ENCODE measurements at regions not wholly inside any gene's neighbourhood (a gene's known extent, or its start where the extent isn't known, plus 50 kb on each side); places are given as distances from the start of the nearest gene placed in this dataset.

DNA sequence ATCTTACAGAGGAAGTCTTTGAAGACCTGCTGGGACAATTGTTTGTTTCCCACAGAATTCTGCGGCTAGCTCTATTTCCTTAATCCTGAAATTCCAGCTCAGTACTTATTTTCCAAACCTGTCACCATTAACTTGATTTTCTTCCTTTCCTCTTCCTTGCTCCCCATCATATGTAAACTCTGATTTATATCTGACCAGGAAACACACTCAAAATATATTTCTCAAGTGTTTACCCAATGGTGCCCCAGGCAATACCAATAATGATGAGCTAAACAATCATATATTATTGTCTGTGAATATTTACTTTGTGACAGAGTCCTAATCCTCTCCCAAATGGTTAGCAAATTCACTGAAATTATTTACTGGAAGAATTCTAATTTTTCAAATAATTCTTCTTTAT, 597.3 kb downstream of the PKHD1 start:
- peak; percentile 83 for DNase-seq

- peak; percentile 55 for DNase-seq
Measured at GRCh38 chr6:51494342-51494741, 593.1 kb downstream of the PKHD1 start.

DNA sequence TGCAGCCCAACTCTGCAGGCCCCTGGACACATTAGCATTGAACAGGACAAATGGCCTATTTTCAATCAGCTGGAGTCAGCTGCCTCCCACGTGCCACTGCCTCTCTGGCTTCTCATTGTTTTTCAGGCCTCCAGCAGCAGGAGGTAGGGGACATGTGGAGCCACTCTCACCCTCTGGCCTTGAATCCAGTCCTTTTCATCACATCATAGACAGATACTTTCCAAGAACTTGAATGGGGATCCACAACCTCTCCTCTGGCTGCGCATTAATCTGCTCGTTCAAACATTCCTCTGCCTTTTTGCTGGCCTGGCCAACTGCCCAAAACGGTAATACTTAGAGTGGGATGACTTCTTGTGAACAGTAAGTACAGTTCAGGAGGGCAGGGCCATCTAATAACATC, 592.3 kb downstream of the PKHD1 start:
- no peak for DNase-seq

GRCh38 chr6:51495610-51496396, 591.6 kb downstream of the PKHD1 start:
- no peak for DNase-seq

DNA sequence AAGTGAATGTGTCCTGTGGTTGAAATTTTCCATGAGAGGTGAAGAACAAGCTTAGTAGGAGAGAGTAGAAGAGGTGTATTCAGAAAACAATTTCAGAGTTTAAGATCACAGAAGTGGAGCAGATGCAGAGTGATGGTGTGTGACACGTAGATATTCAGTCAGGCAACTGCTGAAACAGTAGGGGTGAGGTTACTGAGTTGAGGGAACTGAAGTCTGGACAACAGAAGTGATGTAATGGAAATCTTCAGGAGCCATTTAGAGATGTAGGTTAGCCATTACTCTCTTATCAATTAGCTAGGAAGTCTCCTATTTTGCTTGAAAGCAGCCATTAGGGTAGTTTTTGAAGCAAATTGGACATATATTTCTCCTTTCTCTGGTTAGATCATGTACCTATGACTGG, 584.4 kb downstream of the PKHD1 start:
- DNase-seq = no peak

GRCh38 chr6:51505434-51505833, 582.0 kb downstream of the PKHD1 start:
- DNase-seq = no peak

- no peak for DNase-seq
Measured at GRCh38 chr6:51509597-51509996, 577.8 kb downstream of the PKHD1 start.

DNA sequence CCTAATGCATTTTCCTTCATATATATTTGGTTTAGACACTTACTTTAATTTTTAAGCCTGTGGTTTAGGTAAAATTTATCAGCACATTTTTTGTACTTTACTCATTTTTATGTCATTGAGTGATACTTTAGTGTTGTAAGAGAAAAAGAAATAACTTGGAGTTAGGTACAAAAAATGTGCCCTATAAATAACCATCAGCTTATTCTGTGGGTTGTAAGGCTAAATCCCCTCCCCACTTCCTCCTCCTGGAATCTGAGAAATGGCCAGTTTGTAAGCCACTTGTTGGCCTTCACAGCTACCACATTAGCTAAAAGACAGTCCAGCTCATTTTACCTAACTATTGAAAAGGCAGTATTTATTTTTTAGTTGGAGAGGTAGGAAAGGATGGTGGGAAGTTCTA, 576.3 kb downstream of the PKHD1 start:
- no peak for DNase-seq

- peak; percentile 79 for DNase-seq
Measured at GRCh38 chr6:51513891-51514747, 573.3 kb downstream of the PKHD1 start.

GRCh38 chr6:51514748-51515402, 572.5 kb downstream of the PKHD1 start:
- peak; percentile 53 for DNase-seq

- no peak for DNase-seq
Measured at GRCh38 chr6:51526049-51526448, 561.4 kb downstream of the PKHD1 start.

DNA sequence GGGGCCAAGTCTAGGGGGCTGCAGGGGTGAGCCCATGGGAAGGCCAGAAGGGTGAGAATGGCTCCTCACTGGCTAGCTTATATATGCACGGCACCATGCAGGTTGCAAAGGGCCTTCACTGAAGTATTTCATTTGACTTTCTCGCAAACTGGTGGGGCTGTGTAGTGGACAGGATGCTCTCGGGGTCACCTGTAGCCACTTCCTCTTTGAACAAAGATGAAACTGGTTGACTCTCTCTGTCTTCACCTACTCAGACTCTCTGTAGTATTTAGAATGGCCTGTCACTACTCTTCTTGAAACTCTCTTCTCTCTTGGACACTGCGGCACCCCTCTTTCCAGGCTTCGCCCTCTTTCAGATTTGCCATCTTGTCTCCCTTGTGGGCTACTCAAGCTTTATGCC, 560.5 kb downstream of the PKHD1 start:
- DNase-seq = no peak

GRCh38 chr6:51528556-51528955, 558.9 kb downstream of the PKHD1 start:
- peak; percentile 79 for DNase-seq

DNA sequence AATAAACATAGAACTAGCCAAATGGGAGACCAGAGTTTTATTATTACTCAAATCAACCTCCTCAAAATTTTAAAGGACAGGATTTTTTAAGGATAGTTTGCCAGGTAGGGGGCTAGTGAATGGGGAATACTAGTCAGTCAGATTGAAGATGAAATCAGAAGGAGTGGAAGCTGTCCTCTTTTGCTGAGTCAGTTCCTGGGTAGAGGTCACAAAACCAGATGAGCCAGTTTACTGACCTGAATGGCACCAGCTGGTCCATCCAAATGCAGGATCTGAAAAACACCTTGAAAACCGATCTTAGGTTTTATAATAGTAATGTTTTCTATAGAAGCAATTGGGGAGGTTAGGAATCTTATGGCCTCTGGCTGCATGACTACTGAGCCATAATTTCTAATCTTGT, 558.2 kb downstream of the PKHD1 start:
- DNase-seq = peak; percentile 83

- peak; percentile 51 for DNase-seq
Measured at GRCh38 chr6:51531623-51532022, 555.8 kb downstream of the PKHD1 start.

DNA sequence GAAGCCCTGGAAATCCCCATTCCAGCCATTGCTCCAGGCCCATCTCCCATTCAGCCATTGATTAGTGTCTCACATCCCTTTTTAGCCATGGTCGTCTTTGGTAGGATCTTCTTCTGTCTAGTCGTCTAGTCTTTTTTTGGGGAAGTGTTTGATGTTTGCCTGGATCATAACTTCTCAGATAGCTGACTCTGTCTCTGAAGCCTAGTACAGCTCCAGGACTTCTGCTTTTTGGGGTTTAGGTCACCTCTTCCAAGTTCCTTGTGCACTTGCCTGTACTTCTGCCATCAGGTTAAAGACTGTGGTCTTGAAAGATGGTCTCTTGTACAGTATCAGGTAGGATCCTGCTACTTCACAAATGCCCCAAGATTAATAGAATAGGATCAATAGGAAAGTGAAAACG, 553.5 kb downstream of the PKHD1 start:
- no peak for DNase-seq

DNA sequence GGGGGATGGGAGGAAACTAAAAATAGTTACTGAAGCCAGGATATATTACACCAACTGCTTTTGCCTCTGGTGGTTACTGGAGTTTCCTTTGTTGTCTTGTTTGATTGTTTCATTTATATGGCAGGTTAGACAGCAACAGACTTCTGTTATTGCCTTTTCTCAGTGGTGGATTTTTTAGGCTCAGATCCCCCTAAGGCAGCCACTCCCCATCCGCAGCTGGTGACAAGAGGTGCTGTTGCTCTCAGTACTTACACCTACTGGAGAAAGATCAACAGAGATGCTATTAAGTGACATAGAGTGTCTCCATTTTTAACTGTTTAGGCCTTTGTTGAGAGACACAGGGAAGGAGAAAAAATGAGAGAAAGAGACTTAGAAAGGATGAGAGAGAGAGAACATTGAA, 552.1 kb downstream of the PKHD1 start:
- no peak for DNase-seq

GRCh38 chr6:51536728-51537127, 550.7 kb downstream of the PKHD1 start:
- no peak for DNase-seq

GRCh38 chr6:51541847-51542246, 545.6 kb downstream of the PKHD1 start:
- DNase-seq = peak; percentile 76

DNA sequence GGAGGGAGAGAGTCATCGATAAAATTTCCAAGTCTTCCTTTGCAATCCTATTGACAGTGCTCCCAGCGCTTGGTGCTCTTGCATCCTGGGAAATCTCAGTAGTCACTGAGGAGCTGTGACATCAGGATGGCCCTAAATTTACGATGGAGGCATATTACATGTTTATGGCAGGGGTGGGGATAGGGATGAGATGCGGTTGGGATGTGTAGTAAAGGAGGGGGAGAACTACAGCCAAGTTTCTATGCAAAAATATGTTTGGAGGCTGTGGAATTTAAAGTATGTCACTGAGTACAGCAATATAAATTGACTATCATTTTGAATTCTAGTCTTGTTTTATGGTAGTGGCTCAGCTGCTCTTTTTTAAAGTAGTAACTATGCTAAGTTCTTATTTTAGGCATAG, 544.9 kb downstream of the PKHD1 start:
- no peak for DNase-seq

- DNase-seq = no peak
Measured at GRCh38 chr6:51550243-51550642, 537.2 kb downstream of the PKHD1 start.

DNA sequence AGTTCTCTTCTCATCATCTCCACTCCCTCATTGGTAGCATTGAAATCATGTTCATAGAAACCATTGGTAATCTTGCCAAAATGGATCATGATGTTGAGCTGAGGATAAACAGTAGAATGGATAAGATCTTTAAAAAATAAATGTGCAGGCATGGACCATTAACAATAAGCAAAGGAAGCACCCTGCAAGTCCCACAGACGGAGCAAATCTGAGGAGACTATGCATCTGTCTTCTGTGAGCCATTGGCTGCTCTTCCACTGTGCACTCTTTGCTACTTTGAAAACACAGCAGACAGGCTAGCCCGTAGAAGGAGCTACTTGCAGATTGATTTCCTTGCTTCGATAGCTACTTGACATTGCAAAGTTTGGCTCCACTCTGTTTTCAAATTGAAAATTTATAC, 535.0 kb downstream of the PKHD1 start:
- DNase-seq = no peak

DNA sequence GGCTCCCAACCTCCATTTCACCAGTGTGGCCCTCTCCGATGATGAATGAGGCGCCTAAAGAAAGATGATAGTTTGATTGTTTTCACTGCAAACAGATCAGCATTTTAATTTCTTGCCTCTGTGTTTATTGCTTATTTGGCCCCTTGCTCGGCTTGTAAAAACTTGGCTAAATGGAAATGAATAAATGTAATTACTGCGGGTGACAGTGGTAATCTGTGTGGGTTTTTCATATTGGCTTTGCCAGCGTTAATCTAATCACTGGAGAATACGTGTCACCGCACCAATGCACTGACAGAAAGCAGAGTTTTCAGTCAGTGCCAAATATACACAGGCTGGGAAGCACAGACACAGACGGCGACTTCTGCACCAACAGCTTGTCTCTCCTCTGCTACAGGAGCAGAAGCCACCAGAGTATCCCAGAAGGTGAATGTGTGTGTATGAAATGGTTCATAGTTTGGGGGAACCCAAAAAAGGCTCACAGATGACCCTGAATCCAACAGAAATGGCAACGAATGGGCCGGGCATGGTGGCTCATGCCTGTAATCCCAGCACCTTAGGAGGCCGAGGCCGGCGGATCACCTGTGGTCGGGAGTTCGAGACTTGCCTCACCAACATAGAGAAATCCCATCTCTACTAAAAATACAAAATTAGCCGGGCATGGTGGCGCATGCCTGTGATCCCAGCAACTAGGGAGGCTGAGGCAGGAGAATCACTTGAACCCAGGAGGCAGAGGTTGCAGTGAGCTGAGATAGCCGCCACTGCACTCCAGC, 534.0 kb downstream of the PKHD1 start:
- DNase-seq = no peak
